Peyer's patch (tissue), 4 donors: ENCODE measurements at regions not wholly inside any gene's neighbourhood (a gene's known extent, or its start where the extent isn't known, plus 50 kb on each side); places are given as distances from the start of the nearest gene placed in this dataset.

ENCODE experiments used
- POLR2A ChIP-seq, 2 donors: fragments of 450-650 bp; IDR thresholded peaks; one replicate each; pipeline ENCODE4 v1.5.1; 2017; ENCODE audit warnings: antibody characterized with exemption in 2 of 2, mild to moderate bottlenecking in 2 of 2, moderate library complexity in 2 of 2
- TF ChIP-seq, protein P1 (sequence below), 6 experiments: fragments of 450-650 bp in 4 of 6; fragments of 200-600 bp in 2 of 6; sonication (generic) in 1 of 6; IDR thresholded peaks; one replicate each; pipeline ENCODE4 v1.5.1; 2017 to 2019; ENCODE audit warnings: antibody characterized with exemption in 6 of 6, mild to moderate bottlenecking in 3 of 6, moderate library complexity in 1 of 6

DNA sequence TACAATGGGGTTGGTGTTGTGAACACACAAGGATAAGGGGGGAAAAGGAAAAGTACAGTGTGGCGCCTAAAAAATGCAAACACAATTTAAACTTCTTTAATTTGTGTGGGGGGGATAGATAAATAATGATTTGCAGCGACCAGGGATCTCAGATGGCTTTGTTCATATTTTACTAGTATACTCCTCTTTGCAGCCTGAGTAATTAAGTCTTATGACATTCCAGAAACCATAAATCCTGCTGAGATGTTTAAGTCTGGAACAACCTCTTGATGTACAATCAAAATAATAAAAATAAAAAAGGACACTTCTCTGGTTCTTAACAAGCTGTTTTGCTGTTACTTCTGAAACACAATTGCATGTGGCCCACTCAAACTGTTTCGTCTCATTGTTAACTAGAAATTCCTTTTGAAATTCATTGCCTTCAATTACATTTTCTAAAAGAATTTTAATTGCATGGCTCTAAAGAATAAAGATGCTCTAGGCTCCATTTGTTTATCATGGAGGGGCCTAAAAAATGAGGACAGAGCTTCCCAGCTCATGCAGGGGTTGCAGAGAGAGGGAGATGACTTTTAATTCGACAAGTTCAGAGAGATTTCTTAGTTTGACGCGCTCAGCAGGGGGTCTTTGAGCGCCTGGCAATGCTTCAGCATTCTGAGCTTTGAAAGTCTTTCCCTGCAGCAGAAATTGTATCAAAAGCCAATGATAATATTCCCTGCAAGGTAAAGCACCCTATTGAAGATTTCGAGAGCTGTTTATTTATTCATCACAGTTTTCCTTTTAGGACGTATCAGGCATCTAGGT, 892.4 kb upstream of the TENM3 start:
- TF ChIP-seq, protein P1, sequence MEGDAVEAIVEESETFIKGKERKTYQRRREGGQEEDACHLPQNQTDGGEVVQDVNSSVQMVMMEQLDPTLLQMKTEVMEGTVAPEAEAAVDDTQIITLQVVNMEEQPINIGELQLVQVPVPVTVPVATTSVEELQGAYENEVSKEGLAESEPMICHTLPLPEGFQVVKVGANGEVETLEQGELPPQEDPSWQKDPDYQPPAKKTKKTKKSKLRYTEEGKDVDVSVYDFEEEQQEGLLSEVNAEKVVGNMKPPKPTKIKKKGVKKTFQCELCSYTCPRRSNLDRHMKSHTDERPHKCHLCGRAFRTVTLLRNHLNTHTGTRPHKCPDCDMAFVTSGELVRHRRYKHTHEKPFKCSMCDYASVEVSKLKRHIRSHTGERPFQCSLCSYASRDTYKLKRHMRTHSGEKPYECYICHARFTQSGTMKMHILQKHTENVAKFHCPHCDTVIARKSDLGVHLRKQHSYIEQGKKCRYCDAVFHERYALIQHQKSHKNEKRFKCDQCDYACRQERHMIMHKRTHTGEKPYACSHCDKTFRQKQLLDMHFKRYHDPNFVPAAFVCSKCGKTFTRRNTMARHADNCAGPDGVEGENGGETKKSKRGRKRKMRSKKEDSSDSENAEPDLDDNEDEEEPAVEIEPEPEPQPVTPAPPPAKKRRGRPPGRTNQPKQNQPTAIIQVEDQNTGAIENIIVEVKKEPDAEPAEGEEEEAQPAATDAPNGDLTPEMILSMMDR (IDR thresholded peaks at IDR 0.05), result no peak
- TF ChIP-seq POLR2A (IDR thresholded peaks at IDR 0.05), result no peak
